HepG2 (cell line): ENCODE measurements at regions not wholly inside any gene's neighbourhood (a gene's known extent, or its start where the extent isn't known, plus 50 kb on each side); places are given as distances from the start of the nearest gene placed in this dataset.
A peak's percentile ranks its signal among the peaks of the same experiment; 100 is the strongest.

ENCODE experiments used
- AFF4 ChIP-seq: sonication (generic); formaldehyde crosslinking; IDR thresholded peaks from 2 replicates; pipeline ENCODE4 v1.4.0; 2020; ENCODE audit warnings: missing genetic modification reagents
- BCLAF1 ChIP-seq: fragments of 450-650 bp; IDR thresholded peaks from 2 replicates; pipeline ENCODE4 v1.6.1; 2017; ENCODE audit warnings: mild to moderate bottlenecking
- CEBPB ChIP-seq: IDR thresholded peaks from 2 replicates; pipeline ENCODE4 v1.6.1; 2011; ENCODE audit warnings: low read depth, low read length, improper control_type of control experiment, borderline replicate concordance
- ETV5 ChIP-seq: IDR thresholded peaks from 2 replicates; pipeline ENCODE4 v1.6.1; 2018; ENCODE audit warnings: missing biosample characterization, missing genetic modification reagents, inconsistent platforms, borderline replicate concordance
- GATAD1 ChIP-seq: IDR thresholded peaks from 2 replicates; pipeline ENCODE4 v1.6.1; 2016; ENCODE audit warnings: missing genetic modification reagents, missing compliant biosample characterization
- JUNB ChIP-seq: sonication (generic); formaldehyde crosslinking; IDR thresholded peaks from 2 replicates; pipeline ENCODE4 v1.8.0; 2022; ENCODE audit warnings: missing genetic modification reagents, mild to moderate bottlenecking, borderline replicate concordance
- MTERF4 ChIP-seq: sonication (generic); formaldehyde crosslinking; IDR thresholded peaks from 2 replicates; pipeline ENCODE4 v1.8.0; 2023; ENCODE audit warnings: mild to moderate bottlenecking, missing genetic modification reagents
- MXD3 ChIP-seq: IDR thresholded peaks from 2 replicates; pipeline ENCODE4 v1.6.1; 2016; ENCODE audit warnings: mild to moderate bottlenecking, missing biosample characterization, missing genetic modification reagents
- ONECUT2 ChIP-seq: sonication (generic); formaldehyde crosslinking; IDR thresholded peaks from 2 replicates; pipeline ENCODE4 v1.4.0; 2020; ENCODE audit warnings: missing genetic modification reagents
- PAX8 ChIP-seq: sonication (generic); formaldehyde crosslinking; IDR thresholded peaks from 2 replicates; pipeline ENCODE4 v1.8.0; 2022; ENCODE audit warnings: mild to moderate bottlenecking, missing genetic modification reagents, borderline replicate concordance
- RARA ChIP-seq: IDR thresholded peaks from 2 replicates; pipeline ENCODE4 v1.6.1; 2016; ENCODE audit warnings: missing genetic modification reagents, missing compliant biosample characterization
- REXO4 ChIP-seq: sonication (generic); formaldehyde crosslinking; IDR thresholded peaks from 2 replicates; pipeline ENCODE4 v1.8.0; 2022; ENCODE audit warnings: missing genetic modification reagents, mild to moderate bottlenecking, borderline replicate concordance
- SATB2 ChIP-seq: sonication (generic); formaldehyde crosslinking; IDR thresholded peaks from 2 replicates; pipeline ENCODE4 v1.5.0; 2020; ENCODE audit warnings: missing genetic modification reagents
- TERF1 ChIP-seq: sonication (generic); formaldehyde crosslinking; IDR thresholded peaks from 2 replicates; pipeline ENCODE4 v1.8.0; 2022; ENCODE audit warnings: mild to moderate bottlenecking, missing genetic modification reagents, moderate library complexity
- ZMAT3 ChIP-seq: sonication (generic); formaldehyde crosslinking; conservative IDR thresholded peaks from 2 replicates; pipeline ENCODE4 v1.7.0; 2021; ENCODE audit warnings: missing genetic modification reagents
- ZNF331 ChIP-seq: sonication (generic); formaldehyde crosslinking; IDR thresholded peaks from 2 replicates; pipeline ENCODE4 v1.4.0; 2020; ENCODE audit warnings: missing genetic modification reagents
- ZNF441 ChIP-seq: sonication (generic); formaldehyde crosslinking; IDR thresholded peaks from 2 replicates; pipeline ENCODE4 v1.7.0; 2021; ENCODE audit warnings: missing genetic modification reagents, borderline replicate concordance
- ZNF460 ChIP-seq: sonication (generic); formaldehyde crosslinking; IDR thresholded peaks from 2 replicates; pipeline ENCODE4 v1.5.1; 2020; ENCODE audit warnings: missing genetic modification reagents, mild to moderate bottlenecking, borderline replicate concordance
- ZNF607 ChIP-seq: sonication (generic); formaldehyde crosslinking; IDR thresholded peaks from 2 replicates; pipeline ENCODE4 v1.5.1; 2020; ENCODE audit warnings: missing genetic modification reagents, mild to moderate bottlenecking, borderline replicate concordance
- ZNF891 ChIP-seq: sonication (generic); formaldehyde crosslinking; IDR thresholded peaks from 2 replicates; pipeline ENCODE4 v1.5.0; 2020; ENCODE audit warnings: mild to moderate bottlenecking, missing genetic modification reagents

- TF ChIP-seq ZMAT3 = peak; percentile 75; the same call in 1 of the 2 replicates
- TF ChIP-seq PAX8 (CRISPR knock-in tag) = no peak
- TF ChIP-seq TERF1 = 0 out of 2 replicates have a peak, but pooled peaks have one; percentile 36
- peak; percentile 68; the same call in 1 of the 2 replicates for TF ChIP-seq ZNF441 (CRISPR knock-in tag)
- peak; percentile 69; the same call in 1 of the 2 replicates for TF ChIP-seq MXD3
- no peak for TF ChIP-seq BCLAF1
- peak; percentile 87 for TF ChIP-seq ZNF331 (CRISPR knock-in tag)
- TF ChIP-seq AFF4 = no peak
- no peak for TF ChIP-seq ZNF460 (CRISPR knock-in tag)
- TF ChIP-seq ETV5 (CRISPR knock-in tag) = peak; percentile 45; the same call in 1 of the 2 replicates
- TF ChIP-seq GATAD1 (CRISPR knock-in tag) = peak; percentile 51; the same call in 1 of the 2 replicates
- 0 out of 2 replicates have a peak, but pooled peaks have one; percentile 54 for TF ChIP-seq SATB2
- TF ChIP-seq MTERF4 (CRISPR knock-in tag) = peak; percentile 71; the same call in 1 of the 2 replicates
- TF ChIP-seq ZNF607 (CRISPR knock-in tag) = 0 out of 2 replicates have a peak, but pooled peaks have one; percentile 37
- TF ChIP-seq ONECUT2 = 0 out of 2 replicates have a peak, but pooled peaks have one; percentile 13
- TF ChIP-seq ZNF891 = no peak
- TF ChIP-seq REXO4 (CRISPR knock-in tag) = no peak
- TF ChIP-seq CEBPB = peak; percentile 19; the same call in 1 of the 2 replicates
- TF ChIP-seq JUNB = peak; percentile 32; the same call in 1 of the 2 replicates
- TF ChIP-seq RARA (CRISPR knock-in tag) = peak; percentile 58
Measured at GRCh38 chr16:56013962-56014552, 138.9 kb upstream of the CES5A start (continued).
